H9 (cell line): ENCODE measurements at regions not wholly inside any gene's neighbourhood (a gene's known extent, or its start where the extent isn't known, plus 50 kb on each side); places are given as distances from the start of the nearest gene placed in this dataset.

Source experiments
- DNase-seq: peaks from one replicate; pipeline ENCODE4 v3.0.0-alpha.2; 2017
- H2AFZ ChIP-seq: one replicate; pipeline ENCODE4 v1.6.1; 2013; ENCODE audit warnings: mild to moderate bottlenecking, low read length, control low read depth, moderate library complexity
- H2AK5ac ChIP-seq: 2 replicates; pipeline ENCODE4 v1.6.1; 2013; ENCODE audit warnings: low read length, control low read depth, mixed read lengths; ENCODE audit not compliant: insufficient read length
- H2BK120ac ChIP-seq: one replicate; pipeline ENCODE4 v1.6.1; 2013; ENCODE audit warnings: low read depth, mild to moderate bottlenecking, low read length, control low read depth, inconsistent platforms; ENCODE audit not compliant: poor library complexity, severe bottlenecking
- H2BK12ac ChIP-seq: 2 replicates; pipeline ENCODE4 v1.6.1; 2013; ENCODE audit warnings: low read length, control low read depth, mixed read lengths, low read depth; ENCODE audit not compliant: insufficient read length
- H2BK15ac ChIP-seq: 2 replicates; pipeline ENCODE4 v1.6.1; 2013; ENCODE audit warnings: low read depth, low read length, control low read depth
- H2BK20ac ChIP-seq: one replicate; pipeline ENCODE4 v1.6.1; 2013; ENCODE audit warnings: low read depth, mild to moderate bottlenecking, low read length, control low read depth, inconsistent platforms; ENCODE audit not compliant: poor library complexity, severe bottlenecking
- H2BK5ac ChIP-seq: 2 replicates; pipeline ENCODE4 v1.6.1; 2013; ENCODE audit warnings: low read length, control low read depth, mixed read lengths; ENCODE audit not compliant: insufficient read length
- H3K14ac ChIP-seq: 2 replicates; pipeline ENCODE4 v1.6.1; 2013; ENCODE audit warnings: low read length, control low read depth; ENCODE audit not compliant: insufficient read depth
- H3K18ac ChIP-seq: 2 replicates; pipeline ENCODE4 v1.6.1; 2013; ENCODE audit warnings: low read depth, mild to moderate bottlenecking, mixed read lengths, low read length, control low read depth; ENCODE audit not compliant: insufficient read length
- H3K23ac ChIP-seq: 2 replicates; pipeline ENCODE4 v1.6.1; 2013; ENCODE audit warnings: low read length, control low read depth, mixed read lengths, low read depth; ENCODE audit not compliant: insufficient read length
- H3K23me2 ChIP-seq: 2 replicates; pipeline ENCODE4 v1.6.1; 2013; ENCODE audit warnings: low read depth, mild to moderate bottlenecking, mixed read lengths, low read length, control low read depth; ENCODE audit not compliant: insufficient read length, poor library complexity, severe bottlenecking
- H3K27ac ChIP-seq: 2 replicates; pipeline ENCODE4 v1.5.1; 2013; ENCODE audit warnings: low read length, control low read depth, mixed read lengths, low read depth; ENCODE audit not compliant: insufficient read length
- H3K27me3 ChIP-seq: 2 replicates; pipeline ENCODE4 v1.6.1; 2013; ENCODE audit warnings: low read length, control low read depth, inconsistent platforms; ENCODE audit not compliant: insufficient read depth
- H3K4ac ChIP-seq: 2 replicates; pipeline ENCODE4 v1.6.1; 2013; ENCODE audit warnings: low read depth, mild to moderate bottlenecking, control low read depth, inconsistent platforms, low read length, moderate library complexity
- H3K4me1 ChIP-seq: 2 replicates; pipeline ENCODE4 v1.6.1; 2013; ENCODE audit warnings: low read length, control low read depth, inconsistent platforms; ENCODE audit not compliant: insufficient read depth
- H3K4me2 ChIP-seq: 2 replicates; pipeline ENCODE4 v1.6.1; 2013; ENCODE audit warnings: low read length, control low read depth, mixed read lengths; ENCODE audit not compliant: insufficient read length, insufficient read depth
- H3K56ac ChIP-seq: 2 replicates; pipeline ENCODE4 v1.6.1; 2013; ENCODE audit warnings: low read depth, mild to moderate bottlenecking, mixed read lengths, low read length, control low read depth; ENCODE audit not compliant: insufficient read length
- H3K79me1 ChIP-seq: 2 replicates; pipeline ENCODE4 v1.6.1; 2013; ENCODE audit warnings: low read depth, mild to moderate bottlenecking, moderate library complexity, low read length, control low read depth, inconsistent platforms; ENCODE audit not compliant: insufficient read depth, poor library complexity, severe bottlenecking
- H3K79me2 ChIP-seq: 2 replicates; pipeline ENCODE4 v1.6.1; 2013; ENCODE audit warnings: low read length, control low read depth, inconsistent platforms; ENCODE audit not compliant: insufficient read depth
- H3K9ac ChIP-seq: 2 replicates; pipeline ENCODE4 v1.6.1; 2013; ENCODE audit warnings: low read length, control low read depth, mixed read lengths; ENCODE audit not compliant: insufficient read length; ENCODE audit errors: extremely low read depth
- H3K9me3 ChIP-seq: one replicate; pipeline ENCODE4 v1.6.1; 2013; ENCODE audit warnings: low read depth, low read length, inconsistent platforms; ENCODE audit not compliant: control insufficient read depth
- H3T11ph ChIP-seq: one replicate; pipeline ENCODE4 v1.6.1; 2013; ENCODE audit warnings: mild to moderate bottlenecking, low read length, control low read depth, inconsistent platforms
- H4K20me1 ChIP-seq: one replicate; pipeline ENCODE4 v1.6.1; 2013; ENCODE audit not compliant: control insufficient read depth, insufficient read length, insufficient read depth
- H4K5ac ChIP-seq: 2 replicates; pipeline ENCODE4 v1.6.1; 2013; ENCODE audit warnings: low read depth, mild to moderate bottlenecking, mixed read lengths, low read length, control low read depth; ENCODE audit not compliant: insufficient read length
- H4K8ac ChIP-seq: replicated peaks from 2 replicates; pipeline ENCODE4 v1.6.1; 2013; ENCODE audit warnings: low read length, control low read depth, mixed read lengths, low read depth; ENCODE audit not compliant: insufficient read length
- H4K91ac ChIP-seq: 2 replicates; pipeline ENCODE4 v1.6.1; 2013; ENCODE audit warnings: low read depth, mild to moderate bottlenecking, moderate library complexity, mixed read lengths, low read length, control low read depth; ENCODE audit not compliant: insufficient read length
- H3K27ac Mint-ChIP-seq, 3 experiments: 2 replicates in 2 of 3; 3 replicates in 1 of 3; pipeline ENCODE4 v1.8.0; 2020 to 2021; ENCODE audit warnings: mixed read lengths in 3 of 3, mild to moderate bottlenecking in 1 of 3, moderate library complexity in 1 of 3
- H3K27me3 Mint-ChIP-seq: 2 replicates; pipeline ENCODE4 v1.8.0; 2021; ENCODE audit warnings: low read depth, mild to moderate bottlenecking, moderate library complexity, mixed read lengths
- H3K36me3 Mint-ChIP-seq, 3 experiments: 2 replicates in 2 of 3; 3 replicates in 1 of 3; pipeline ENCODE4 v1.8.0; 2020 to 2021; ENCODE audit warnings: low read depth in 3 of 3, mixed read lengths in 3 of 3; ENCODE audit not compliant: insufficient read depth in 1 of 3
- H3K4me1 Mint-ChIP-seq, 2 experiments: 2 replicates each; pipeline ENCODE4 v1.8.0; 2020; ENCODE audit warnings: mixed read lengths in 2 of 2
- H3K4me3 Mint-ChIP-seq, 2 experiments: 2 replicates in 1 of 2; 3 replicates in 1 of 2; pipeline ENCODE4 v1.8.0; 2020 to 2021; ENCODE audit warnings: mild to moderate bottlenecking in 2 of 2, mixed read lengths in 2 of 2, moderate library complexity in 1 of 2
- H3K9me3 Mint-ChIP-seq, 2 experiments: 2 replicates in 1 of 2; 3 replicates in 1 of 2; pipeline ENCODE4 v1.8.0; 2020; ENCODE audit warnings: mild to moderate bottlenecking in 2 of 2, mixed read lengths in 2 of 2, moderate library complexity in 1 of 2
- CTCF ChIP-seq: fragments of 200-600 bp; sonication (generic); conservative IDR thresholded peaks from 3 replicates; pipeline ENCODE4 v1.8.0; 2021; ENCODE audit warnings: antibody characterized with exemption, mild to moderate bottlenecking
- WGBS: extraction: QIAGEN DNeasy Blood & Tissue Kit; methylation state at CpG from one replicate; pipeline ENCODE4 v1.1.7; 2013; ENCODE audit warnings: missing lambda C conversion rate, low lambda C conversion rate, mixed read lengths; ENCODE audit not compliant: insufficient read length; ENCODE audit errors: extremely low coverage; 5-methylcytosine and 5-hydroxymethylcytosine counted together

GRCh38 chr1:148355976-148356375 lies 127.1 kb downstream of the PPIAL4G start:
- Histone ChIP-seq H4K5ac (no peak overlapping the region), H2BK120ac (no peak overlapping the region), H2BK12ac (no peak overlapping the region), H3K27me3 (peaks cover 3% of the 10 kb centered on the region; the same call in 1 of the 2 replicates), H2BK20ac (no peak overlapping the region), H3K23me2 (peaks cover 15% of the 10 kb centered on the region), H3K79me2 (no peaks in the 10 kb centered on the region), H4K8ac (no peak overlapping the region), H3K79me1 (no peaks in the 10 kb centered on the region), H2AK5ac (no peak overlapping the region), H3K23ac (no peak overlapping the region), H3K18ac (no peak overlapping the region), H2BK5ac (no peak overlapping the region), H3K4me2 (no peak overlapping the region), H3T11ph (no peak overlapping the region), H2AFZ (no peak overlapping the region), H3K9me3 (no peaks in the 10 kb centered on the region), H3K4ac (no peak overlapping the region), H3K27ac (no peak overlapping the region), H3K14ac (no peak overlapping the region), H3K4me1 (no peaks in the 10 kb centered on the region), H3K56ac (no peak overlapping the region), H3K9ac (no peak overlapping the region), H4K91ac (no peak overlapping the region), H4K20me1 (no peaks in the 10 kb centered on the region), H2BK15ac (no peak overlapping the region)
- WGBS: no CpG with 5 or more reads among the region's 2 CpGs
- DNase-seq: no peak
- Mint-ChIP-seq H3K9me3 (no peaks in the 10 kb centered on the region), H3K4me3 (no peak overlapping the region), H3K36me3 (no peaks in the 10 kb centered on the region), H3K27ac (no peak overlapping the region), H3K4me1 (peaks cover 7 to 13% of the 10 kb centered on the region in 2 experiments), H3K27me3 (peaks cover 40% of the 10 kb centered on the region)
- TF ChIP-seq CTCF: no peak
